Body of pancreas (tissue), 4 donors: ENCODE measurements at regions not wholly inside any gene's neighbourhood (a gene's known extent, or its start where the extent isn't known, plus 50 kb on each side); places are given as distances from the start of the nearest gene placed in this dataset.

Experiments
- ATAC-seq: fragments of 150-250 bp; one replicate; pipeline ENCODE4 v1.9.1; 2016
- DNase-seq, 4 donors: peaks; one replicate each; pipeline ENCODE4 v3.0.0-alpha.2; 2019
- H3K27ac ChIP-seq, 4 donors: fragments of 200-600 bp; sonication (generic); 1 replicate in 3 of 4; 2 replicates in 1 of 4; pipeline versions ENCODE4 v1.5.1 to v1.6.1; 2016 to 2019; ENCODE audit warnings: mild to moderate bottlenecking in 1 of 4, mixed read lengths in 1 of 4, moderate library complexity in 1 of 4
- H3K27me3 ChIP-seq, 2 donors: fragments of 200-600 bp; sonication (generic); one replicate each; pipeline ENCODE4 v1.6.0; 2016; ENCODE audit warnings: mild to moderate bottlenecking in 1 of 2
- H3K36me3 ChIP-seq, 2 donors: fragments of 200-600 bp; sonication (generic); replicated peaks in 1 of 2; 2 replicates each; pipeline ENCODE4 v1.5.1; 2016; ENCODE audit warnings: low read depth in 2 of 2; ENCODE audit not compliant: insufficient read depth in 1 of 2
- H3K4me1 ChIP-seq: fragments of 200-600 bp; sonication (generic); one replicate; pipeline ENCODE4 v1.6.0; 2016
- H3K4me3 ChIP-seq, 2 donors: fragments of 200-600 bp; sonication (generic); 1 replicate in 1 of 2; 2 replicates in 1 of 2; pipeline ENCODE4 v1.5.1; 2016 to 2019
- H3K9me3 ChIP-seq, 3 donors: fragments of 200-600 bp; sonication (generic); 1 replicate in 2 of 3; 2 replicates in 1 of 3; pipeline ENCODE4 v1.5.1; 2016
- POLR2A ChIP-seq, 3 donors: fragments of 450-650 bp; IDR thresholded peaks; one replicate each; pipeline ENCODE4 v1.6.1; 2016; ENCODE audit warnings: antibody characterized with exemption in 3 of 3, mild to moderate bottlenecking in 2 of 3
- WGBS, 2 donors: methylation state at CpG; one replicate each; pipeline ENCODE4 v1.1.5; 2017; 5-methylcytosine and 5-hydroxymethylcytosine counted together
- intact Hi-C: fragments of 100-400 bp; cut with DNase I; formaldehyde crosslinking; loops from one replicate; pipeline ENCODE4 v1.15.1; 2023
- TF ChIP-seq, protein P1 (sequence below), 7 experiments: fragments of 450-650 bp in 4 of 7; fragments of 200-600 bp in 3 of 7; sonication (generic) in 3 of 7; IDR thresholded peaks; one replicate each; pipeline ENCODE4 v1.5.1; 2016 to 2019; ENCODE audit warnings: antibody characterized with exemption in 7 of 7

DNA sequence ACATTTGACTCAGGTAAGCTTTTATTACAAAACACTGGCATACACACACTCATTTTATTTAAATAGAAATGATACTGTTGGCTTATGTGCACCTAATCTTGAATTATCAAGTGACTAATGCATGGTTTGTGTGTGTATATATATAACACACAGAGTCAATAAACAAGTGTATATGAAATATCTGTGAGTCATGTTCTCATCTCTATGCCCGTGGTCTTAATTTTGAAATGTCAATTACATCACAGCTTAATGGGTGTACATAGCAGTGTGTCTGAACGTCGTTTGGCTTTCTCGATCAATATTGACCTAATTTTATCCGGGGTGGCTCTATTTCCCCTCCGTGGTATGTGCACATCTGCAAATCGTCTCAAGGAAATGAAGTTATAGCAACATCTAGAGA lies 104.0 kb upstream of the ZFP64 start:
- intact Hi-C loops: no loop called here
- DNase-seq (no peak), ATAC-seq (no peak)
- no peak overlapping the region for H3K4me3 ChIP-seq
- no peak overlapping the region for H3K27ac ChIP-seq
- H3K36me3 ChIP-seq: no peaks in the 10 kb centered on the region
- no peaks in the 10 kb centered on the region for H3K4me1 ChIP-seq
- H3K9me3 ChIP-seq: peaks cover 0 to 7% (median 0%) of the 10 kb centered on the region in 3 donors
- WGBS, 2 donors: 23 to 27% methylated on average over 7 of the region's 7 CpGs
- TF ChIP-seq, protein P1, sequence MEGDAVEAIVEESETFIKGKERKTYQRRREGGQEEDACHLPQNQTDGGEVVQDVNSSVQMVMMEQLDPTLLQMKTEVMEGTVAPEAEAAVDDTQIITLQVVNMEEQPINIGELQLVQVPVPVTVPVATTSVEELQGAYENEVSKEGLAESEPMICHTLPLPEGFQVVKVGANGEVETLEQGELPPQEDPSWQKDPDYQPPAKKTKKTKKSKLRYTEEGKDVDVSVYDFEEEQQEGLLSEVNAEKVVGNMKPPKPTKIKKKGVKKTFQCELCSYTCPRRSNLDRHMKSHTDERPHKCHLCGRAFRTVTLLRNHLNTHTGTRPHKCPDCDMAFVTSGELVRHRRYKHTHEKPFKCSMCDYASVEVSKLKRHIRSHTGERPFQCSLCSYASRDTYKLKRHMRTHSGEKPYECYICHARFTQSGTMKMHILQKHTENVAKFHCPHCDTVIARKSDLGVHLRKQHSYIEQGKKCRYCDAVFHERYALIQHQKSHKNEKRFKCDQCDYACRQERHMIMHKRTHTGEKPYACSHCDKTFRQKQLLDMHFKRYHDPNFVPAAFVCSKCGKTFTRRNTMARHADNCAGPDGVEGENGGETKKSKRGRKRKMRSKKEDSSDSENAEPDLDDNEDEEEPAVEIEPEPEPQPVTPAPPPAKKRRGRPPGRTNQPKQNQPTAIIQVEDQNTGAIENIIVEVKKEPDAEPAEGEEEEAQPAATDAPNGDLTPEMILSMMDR (IDR thresholded peaks at IDR 0.05): no peak
- TF ChIP-seq POLR2A (IDR thresholded peaks at IDR 0.05): no peak
- no peaks in the 10 kb centered on the region for H3K27me3 ChIP-seq

DNA sequence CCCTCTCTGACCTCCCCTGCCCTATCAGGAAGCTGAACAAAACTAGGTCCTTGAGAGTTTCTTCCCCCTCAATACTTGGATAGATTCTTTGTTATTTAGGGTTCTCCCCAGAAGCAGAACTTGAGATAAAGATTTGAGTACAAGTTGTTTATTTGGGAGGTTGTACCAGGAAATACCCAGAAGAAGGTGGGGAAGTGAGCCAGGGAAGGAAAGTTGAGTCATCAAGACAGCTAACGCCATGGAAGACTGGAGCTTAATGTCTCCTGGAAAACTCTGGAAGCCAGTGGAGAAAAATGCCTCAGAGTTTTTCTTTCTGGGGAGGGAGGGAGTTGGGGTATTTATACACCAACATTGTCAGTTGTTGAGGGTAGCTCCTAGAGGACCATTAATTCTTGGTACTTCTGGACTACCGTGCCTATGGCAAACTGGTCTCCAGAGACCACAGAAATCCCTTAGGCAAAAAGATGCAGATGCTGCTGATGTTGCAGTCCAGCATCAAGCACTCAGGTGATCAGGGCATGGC lies 102.6 kb upstream of the ZFP64 start:
- Histone ChIP-seq H3K4me3 (no peak overlapping the region), H3K27ac (no peak overlapping the region), H3K27me3 (no peaks in the 10 kb centered on the region), H3K4me1 (no peaks in the 10 kb centered on the region), H3K36me3 (no peaks in the 10 kb centered on the region), H3K9me3 (peaks cover 0 to 7% (median 0%) of the 10 kb centered on the region in 3 donors)
- intact Hi-C loops: no loop called here
- DNase-seq (no peak), ATAC-seq (no peak)
- TF ChIP-seq, protein P1 (IDR thresholded peaks at IDR 0.05): no peak
- TF ChIP-seq POLR2A (IDR thresholded peaks at IDR 0.05): no peak
- WGBS, 2 donors: 56 to 67% methylated on average over 2 of the region's 2 CpGs

DNA sequence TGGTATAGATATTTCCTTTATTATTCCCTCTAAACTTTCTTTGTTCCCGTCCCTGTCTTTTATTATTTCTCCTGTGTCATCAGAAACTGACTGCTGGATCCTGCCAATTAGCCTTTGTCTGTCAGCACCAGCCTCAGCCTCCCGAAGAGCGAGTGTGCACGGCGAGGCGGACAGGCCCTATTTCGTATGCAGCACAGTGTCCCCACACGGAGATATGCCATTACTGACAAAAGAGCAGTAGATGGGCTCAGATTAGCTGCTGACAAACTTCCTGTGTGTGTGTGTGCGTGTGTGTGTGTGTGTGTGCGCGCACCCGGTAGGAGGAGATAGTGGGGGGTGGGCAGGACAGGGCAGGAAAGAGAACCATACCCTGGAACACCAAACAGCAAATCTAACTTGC lies 99.5 kb upstream of the ZFP64 start:
- ATAC-seq (no peak), DNase-seq (no peak)
- Histone ChIP-seq H3K27me3 (no peaks in the 10 kb centered on the region), H3K27ac (no peak overlapping the region), H3K4me1 (no peaks in the 10 kb centered on the region), H3K4me3 (no peak overlapping the region), H3K36me3 (no peaks in the 10 kb centered on the region), H3K9me3 (peaks cover 0 to 7% (median 0%) of the 10 kb centered on the region in 3 donors)
- WGBS, 2 donors: 79 to 83% methylated on average over 12 of the region's 12 CpGs
- intact Hi-C loops: no loop called here
- TF ChIP-seq, protein P1 (IDR thresholded peaks at IDR 0.05): no peak
- no peak for TF ChIP-seq POLR2A (IDR thresholded peaks at IDR 0.05)

DNA sequence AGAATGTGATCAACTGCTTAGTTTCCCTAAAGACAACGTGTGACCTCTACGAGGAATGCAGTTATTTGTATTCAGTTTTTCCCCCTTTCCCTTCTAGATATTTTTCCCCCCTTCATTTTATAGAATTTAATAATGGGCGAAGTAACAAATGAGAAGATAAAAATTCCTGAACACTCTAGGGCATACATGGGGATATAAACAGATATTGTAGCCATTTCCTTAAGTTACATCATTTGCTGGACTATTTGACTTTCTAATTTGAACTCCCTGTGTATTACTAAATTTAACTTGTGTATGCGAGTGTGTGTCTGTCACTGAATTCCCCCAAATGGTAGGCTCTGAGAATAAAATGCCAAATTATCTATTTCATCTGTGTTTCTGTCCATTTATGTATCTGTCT lies 99.0 kb upstream of the ZFP64 start:
- Histone ChIP-seq H3K4me3 (no peak overlapping the region), H3K36me3 (no peaks in the 10 kb centered on the region), H3K27ac (no peak overlapping the region), H3K4me1 (no peaks in the 10 kb centered on the region), H3K27me3 (no peaks in the 10 kb centered on the region), H3K9me3 (peaks cover 0 to 7% (median 0%) of the 10 kb centered on the region in 3 donors)
- ATAC-seq (no peak), DNase-seq (no peak)
- no peak for TF ChIP-seq POLR2A (IDR thresholded peaks at IDR 0.05)
- TF ChIP-seq, protein P1 (IDR thresholded peaks at IDR 0.05): no peak
- intact Hi-C loops: no loop called here
- 73 to 74% methylated on average over 4 of the region's 4 CpGs for WGBS, 2 donors

DNA sequence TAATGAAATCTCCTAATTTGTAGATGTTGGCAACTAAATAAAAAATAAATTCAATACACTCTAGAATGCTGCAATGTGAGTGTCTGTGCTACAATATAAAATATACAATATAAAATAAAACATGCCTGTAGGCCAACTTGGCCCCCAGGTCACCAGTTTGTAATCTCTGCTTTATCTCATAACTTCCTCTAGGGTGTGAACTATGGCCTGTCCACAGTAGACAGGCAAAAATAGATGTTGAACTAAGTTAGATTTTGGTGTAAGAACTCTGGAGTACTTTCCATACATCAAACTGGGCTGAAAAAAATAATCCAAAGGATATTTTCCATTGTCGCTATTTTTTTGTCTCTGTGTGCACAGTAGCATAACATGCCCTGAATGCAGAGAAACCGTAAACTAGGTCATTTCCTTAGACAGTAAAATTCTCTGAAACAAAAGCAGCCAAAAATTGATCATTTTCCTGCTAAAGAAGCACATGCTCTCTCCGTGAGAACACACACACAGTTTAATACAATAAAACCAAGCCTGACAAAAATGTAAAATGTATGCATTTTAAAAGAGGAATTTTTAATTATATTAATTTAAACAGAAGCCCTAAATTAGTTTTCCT lies 98.5 kb upstream of the ZFP64 start:
- DNase-seq (no peak), ATAC-seq (no peak)
- no peaks in the 10 kb centered on the region for H3K36me3 ChIP-seq
- peaks cover 0 to 7% (median 0%) of the 10 kb centered on the region in 3 donors for H3K9me3 ChIP-seq
- H3K4me1 ChIP-seq: no peaks in the 10 kb centered on the region
- H3K27ac ChIP-seq: no peak overlapping the region
- peaks cover 0 to 3% of the 10 kb centered on the region in 2 donors for H3K27me3 ChIP-seq
- intact Hi-C loops: no loop called here
- 72 to 75% methylated on average over 3 of the region's 3 CpGs for WGBS, 2 donors
- no peak overlapping the region for H3K4me3 ChIP-seq
- TF ChIP-seq, protein P1 (IDR thresholded peaks at IDR 0.05): no peak
- TF ChIP-seq POLR2A (IDR thresholded peaks at IDR 0.05): no peak
